ENCODE measurements at regions not wholly inside any gene's neighbourhood (a gene's known extent, or its start where the extent isn't known, plus 50 kb on each side); places are given as distances from the start of the nearest gene placed in this dataset.
"Not testable (repeated sequence)": the region's sequence is repeated elsewhere in the genome, so short reads cannot be mapped to it uniquely, and the experiment has no call there.

- DNase-seq (ENCODE audit: low read depth in 2 of 2), result no peak
Measured at GRCh38 chr4:116321471-116321870, 763.9 kb downstream of the TRAM1L1 start.

GRCh38 chr4:116320859-116321258 is 764.5 kb downstream of the TRAM1L1 start:
- no peak for DNase-seq (ENCODE audit: low read depth in 2 of 2)

GRCh38 chr4:116303736-116304188 is 781.6 kb downstream of the TRAM1L1 start:
- DNase-seq (ENCODE audit: low read depth in 2 of 2), result no peak

- no peak for DNase-seq (ENCODE audit: low read depth in 2 of 2)
Measured at GRCh38 chr4:116302990-116303735, 782.2 kb downstream of the TRAM1L1 start.

GRCh38 chr4:116275006-116275405 is 810.4 kb downstream of the TRAM1L1 start:
- no peak for DNase-seq (ENCODE audit: low read depth in 2 of 2)

- DNase-seq (ENCODE audit: low read depth in 2 of 2), result no peak
Measured at GRCh38 chr4:116272336-116272735, 813.0 kb downstream of the TRAM1L1 start.

GRCh38 chr4:116260931-116261330 is 824.4 kb downstream of the TRAM1L1 start:
- DNase-seq (ENCODE audit: low read depth in 2 of 2), result not testable (repeated sequence)

GRCh38 chr4:116244771-116245170 is 840.6 kb downstream of the TRAM1L1 start:
- DNase-seq (ENCODE audit: low read depth in 2 of 2), result no peak

GRCh38 chr4:116243431-116243830 is 841.9 kb downstream of the TRAM1L1 start:
- no peak for DNase-seq (ENCODE audit: low read depth in 2 of 2)

- no peak for DNase-seq (ENCODE audit: low read depth in 2 of 2)
Measured at GRCh38 chr4:116233971-116234370, 851.4 kb downstream of the TRAM1L1 start.

GRCh38 chr4:116231999-116232398 is 853.4 kb downstream of the TRAM1L1 start:
- DNase-seq (ENCODE audit: low read depth in 2 of 2), result not testable (repeated sequence)

GRCh38 chr4:116229420-116229819 is 856.0 kb downstream of the TRAM1L1 start:
- DNase-seq (ENCODE audit: low read depth in 2 of 2), result no peak

GRCh38 chr4:116223040-116223732 is 862.2 kb downstream of the TRAM1L1 start:
- no peak for DNase-seq (ENCODE audit: low read depth in 2 of 2)

- no peak for DNase-seq (ENCODE audit: low read depth in 2 of 2)
Measured at GRCh38 chr4:116217781-116218180, 867.6 kb downstream of the TRAM1L1 start.

GRCh38 chr4:116215622-116216021 is 869.8 kb downstream of the TRAM1L1 start:
- DNase-seq (ENCODE audit: low read depth in 2 of 2), result no peak

GRCh38 chr4:116202524-116202923 is 882.9 kb downstream of the TRAM1L1 start:
- DNase-seq (ENCODE audit: low read depth in 2 of 2), result no peak

GRCh38 chr4:116197317-116197809 is 888.0 kb downstream of the TRAM1L1 start:
- no peak for DNase-seq (ENCODE audit: low read depth in 2 of 2)

GRCh38 chr4:116183241-116183640 is 902.1 kb downstream of the TRAM1L1 start:
- DNase-seq (ENCODE audit: low read depth in 2 of 2), result no peak

- no peak for DNase-seq (ENCODE audit: low read depth in 2 of 2)
Measured at GRCh38 chr4:116180157-116180601, 905.2 kb downstream of the TRAM1L1 start.

- not testable (repeated sequence) for DNase-seq (ENCODE audit: low read depth in 2 of 2)
Measured at GRCh38 chr4:116151371-116151770, 934.0 kb downstream of the TRAM1L1 start.

- no peak for DNase-seq (ENCODE audit: low read depth in 2 of 2)
Measured at GRCh38 chr4:116150152-116150551, 935.2 kb downstream of the TRAM1L1 start.

- no peak for DNase-seq (ENCODE audit: low read depth in 2 of 2)
Measured at GRCh38 chr4:116143198-116143597, 942.2 kb downstream of the TRAM1L1 start.

GRCh38 chr4:116132946-116133345 is 952.4 kb downstream of the TRAM1L1 start:
- no peak for DNase-seq (ENCODE audit: low read depth in 2 of 2)

Measured in stimulated activated CD8-positive, alpha-beta memory T cell treated with anti-CD3 and anti-CD28 coated beads, Interleukin-15, amount 100 ng/mL, for 48 hours (primary cell).